Activated CD8-positive, alpha-beta memory T cell treated with anti-CD3 and anti-CD28 coated beads, Interleukin-2, amount 50 U/mL, for 48 hours (primary cell): ENCODE measurements at regions not wholly inside any gene's neighbourhood (a gene's known extent, or its start where the extent isn't known, plus 50 kb on each side); places are given as distances from the start of the nearest gene placed in this dataset.

Experiments
- DNase-seq: peaks from one replicate; pipeline ENCODE4 v3.0.0-alpha.2; 2020

GRCh38 chr11:115774756-115775155 is 270.5 kb upstream of the CADM1 start:
- no peak for DNase-seq

GRCh38 chr11:115769891-115770290 is 265.7 kb upstream of the CADM1 start:
- DNase-seq = no peak

DNA sequence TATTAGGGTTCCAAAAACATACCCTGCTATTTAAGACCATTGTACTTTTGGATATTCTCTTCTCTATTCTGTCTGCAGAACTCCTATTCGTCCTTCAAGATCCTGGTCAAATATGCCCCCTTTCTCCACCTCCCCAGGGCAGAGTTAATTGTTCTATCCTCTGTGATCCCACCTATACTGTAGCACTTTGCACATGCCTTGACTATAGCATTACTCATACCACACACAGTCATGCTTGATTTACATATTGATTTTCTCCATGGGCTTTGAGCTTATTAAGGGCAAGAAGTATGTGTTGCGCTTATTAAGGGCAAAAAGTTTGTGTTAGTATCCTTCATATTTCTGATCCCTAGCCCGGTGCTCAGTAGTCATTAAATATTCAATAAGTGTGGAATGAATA is 263.7 kb upstream of the CADM1 start:
- DNase-seq = no peak

DNA sequence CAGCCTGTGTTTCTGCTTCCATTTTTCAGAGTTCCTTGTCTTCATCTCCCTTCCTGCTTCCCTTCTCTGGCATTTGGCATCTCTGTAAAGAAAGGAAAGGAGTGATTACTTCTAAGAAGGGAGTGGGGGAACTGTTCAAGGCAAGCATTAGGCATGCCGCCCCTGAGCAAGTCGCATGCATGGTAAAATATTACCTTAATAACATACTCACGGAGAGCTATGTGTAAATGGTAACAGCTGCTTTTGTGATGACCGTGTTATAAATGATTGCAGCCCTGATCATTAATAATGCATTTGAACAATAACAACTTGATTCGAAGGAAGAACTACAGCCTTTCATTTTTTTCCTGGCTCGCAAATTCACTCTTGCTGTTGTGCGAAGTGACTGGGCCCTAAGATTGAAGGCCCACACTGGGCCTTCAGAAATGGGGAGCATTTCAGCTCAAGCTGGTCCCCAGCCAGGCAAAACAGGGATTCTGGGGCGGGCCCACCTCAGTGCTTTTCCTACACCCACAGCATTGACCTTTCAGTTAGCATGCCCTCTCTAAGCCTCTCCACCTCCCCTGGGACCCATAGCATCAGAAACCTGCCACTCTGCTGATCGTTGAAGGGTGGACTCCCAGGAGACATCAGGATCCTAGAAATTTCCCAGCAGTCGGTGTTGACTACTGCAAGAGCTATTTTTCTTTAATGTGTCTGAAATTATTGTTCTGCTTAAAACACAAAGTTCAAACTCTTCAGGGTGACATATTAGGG is 263.0 kb upstream of the CADM1 start:
- DNase-seq = no peak

- DNase-seq = no peak
Observed at GRCh38 chr11:115766561-115766960, 262.3 kb upstream of the CADM1 start.

- DNase-seq = no peak
Observed at GRCh38 chr11:115765803-115766239, 261.6 kb upstream of the CADM1 start.

- DNase-seq = no peak
Observed at GRCh38 chr11:115764176-115764575, 260.0 kb upstream of the CADM1 start.

DNA sequence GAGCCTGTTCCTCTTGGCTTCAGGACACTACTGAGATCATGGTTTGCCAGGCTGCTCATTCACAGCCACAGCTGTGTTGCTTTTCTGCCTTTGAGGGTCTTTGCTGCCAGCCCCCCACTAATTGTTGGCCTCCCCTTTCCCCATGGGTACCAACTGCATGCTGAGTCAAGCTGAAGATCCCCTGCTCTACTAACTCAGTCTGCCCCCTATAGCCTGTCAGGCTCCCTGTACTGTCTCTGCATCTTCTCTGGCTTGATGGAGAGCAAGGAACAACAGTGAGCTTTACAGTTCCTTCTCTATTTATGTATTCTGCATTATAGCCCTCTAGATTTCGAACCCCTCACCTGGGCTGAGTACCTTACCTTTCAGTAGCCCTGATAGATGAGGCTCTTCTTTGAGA is 257.6 kb upstream of the CADM1 start:
- no peak for DNase-seq

- DNase-seq = no peak
Observed at GRCh38 chr11:115761348-115761747, 257.1 kb upstream of the CADM1 start.

- DNase-seq = no peak
Observed at GRCh38 chr11:115760461-115761320, 256.5 kb upstream of the CADM1 start.

DNA sequence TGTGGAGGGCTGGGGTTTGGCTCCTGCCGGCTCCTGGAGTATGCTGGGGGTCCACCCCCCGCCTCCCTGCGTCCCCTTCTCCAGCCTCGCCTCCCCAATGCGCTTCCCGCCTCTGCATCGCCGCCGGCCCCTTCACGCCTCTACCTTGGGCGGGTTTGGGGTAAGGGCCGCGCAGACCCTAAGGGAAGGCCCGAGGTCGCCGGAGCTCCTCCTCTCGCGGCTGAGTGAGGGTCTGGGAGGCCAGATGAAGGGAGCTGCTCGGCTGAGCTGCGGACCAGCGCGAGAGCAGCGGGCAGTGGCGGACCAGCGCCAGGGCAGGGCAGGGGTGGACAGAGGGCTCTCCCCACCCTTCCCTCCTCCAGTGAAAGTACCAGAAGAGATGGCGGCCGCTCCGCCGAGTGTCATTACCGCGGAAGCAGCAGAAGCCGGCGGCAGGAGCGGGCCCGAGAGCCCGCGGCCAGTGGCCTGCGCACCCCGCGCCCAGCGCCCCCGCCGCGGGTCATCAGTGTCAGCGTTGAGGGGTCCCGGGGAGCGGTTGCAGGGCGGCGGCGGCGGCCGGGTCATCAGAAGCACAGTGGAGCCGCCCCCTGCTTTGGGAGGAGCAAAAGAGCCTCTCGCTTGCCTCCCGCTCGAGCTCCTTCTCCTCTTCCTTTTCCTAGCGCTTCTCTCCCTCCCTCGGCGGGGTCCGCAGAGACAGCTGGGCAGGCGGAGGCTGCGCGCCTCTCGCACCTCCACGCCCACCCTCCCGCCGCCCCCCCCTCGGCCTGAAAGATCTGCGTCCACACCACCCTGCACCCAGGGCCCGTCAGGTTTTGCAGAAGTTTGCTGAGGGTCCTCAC is 255.6 kb upstream of the CADM1 start:
- DNase-seq = peak; percentile 48

DNA sequence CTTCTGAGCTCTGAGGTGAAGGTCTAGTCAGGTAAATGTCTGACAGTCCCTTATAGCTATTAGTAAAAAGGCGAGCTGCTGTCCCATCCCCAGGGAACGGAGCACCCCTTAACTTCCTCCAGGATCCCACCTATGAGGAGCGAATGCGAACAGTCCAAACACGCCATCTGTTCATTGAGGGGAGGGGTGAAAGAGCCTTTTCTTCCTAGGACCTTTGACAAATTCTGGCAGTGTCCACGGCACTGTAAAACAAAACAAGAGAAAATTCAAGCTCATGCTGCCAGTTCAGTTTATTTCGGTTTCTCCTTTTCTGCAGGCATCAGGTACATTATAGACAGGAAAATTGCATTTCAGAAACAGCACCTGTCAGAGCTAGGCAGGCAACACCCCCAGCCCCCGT is 253.8 kb upstream of the CADM1 start:
- no peak for DNase-seq

GRCh38 chr11:115751243-115752015 is 247.2 kb upstream of the CADM1 start:
- DNase-seq = no peak

DNA sequence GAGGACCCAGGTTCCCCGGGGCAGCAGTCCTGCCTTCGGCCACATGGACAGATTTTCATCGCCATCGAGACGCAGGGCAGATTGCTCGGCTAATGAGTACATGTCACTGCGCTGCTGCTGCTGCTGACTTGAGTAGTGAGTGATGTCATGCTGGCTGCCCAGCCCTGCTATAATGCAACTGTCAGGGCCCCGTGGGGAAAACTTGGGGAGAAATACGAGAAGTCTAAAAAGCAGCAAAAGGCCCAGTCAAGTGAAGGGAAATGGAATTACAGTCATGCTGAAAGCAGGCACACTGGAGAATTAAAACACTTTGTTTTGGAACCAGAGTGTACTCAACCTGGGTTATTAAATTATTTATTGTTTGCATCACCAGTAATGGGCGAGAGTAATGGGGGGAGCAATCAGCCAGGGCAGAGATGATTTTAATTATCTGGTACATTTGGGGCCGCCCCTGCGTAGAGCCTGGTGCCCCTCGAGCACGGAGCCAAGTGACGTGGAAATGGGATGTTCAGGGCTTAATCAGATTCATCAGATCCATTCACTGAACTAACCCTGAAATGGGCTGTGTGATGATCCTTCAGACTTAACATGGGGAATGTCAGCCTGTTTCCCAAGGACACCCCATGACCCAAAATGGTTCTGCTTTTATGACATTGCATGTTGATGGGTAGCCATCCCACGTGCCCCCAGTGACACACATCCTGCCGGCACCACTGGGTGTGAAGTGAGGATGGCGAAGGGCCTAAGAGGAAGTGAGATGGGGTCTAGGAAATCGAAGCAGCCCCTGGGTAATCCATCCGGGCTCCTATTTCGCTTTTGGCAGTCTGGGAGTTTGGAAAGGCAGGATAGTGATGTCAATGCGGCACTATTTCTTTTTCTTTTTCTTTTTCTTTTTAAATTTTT is 241.6 kb upstream of the CADM1 start:
- no peak for DNase-seq

- no peak for DNase-seq
Observed at GRCh38 chr11:115745066-115745465, 240.9 kb upstream of the CADM1 start.

- DNase-seq = no peak
Observed at GRCh38 chr11:115743719-115744118, 239.5 kb upstream of the CADM1 start.

- DNase-seq = no peak
Observed at GRCh38 chr11:115741376-115742107, 237.3 kb upstream of the CADM1 start.

DNA sequence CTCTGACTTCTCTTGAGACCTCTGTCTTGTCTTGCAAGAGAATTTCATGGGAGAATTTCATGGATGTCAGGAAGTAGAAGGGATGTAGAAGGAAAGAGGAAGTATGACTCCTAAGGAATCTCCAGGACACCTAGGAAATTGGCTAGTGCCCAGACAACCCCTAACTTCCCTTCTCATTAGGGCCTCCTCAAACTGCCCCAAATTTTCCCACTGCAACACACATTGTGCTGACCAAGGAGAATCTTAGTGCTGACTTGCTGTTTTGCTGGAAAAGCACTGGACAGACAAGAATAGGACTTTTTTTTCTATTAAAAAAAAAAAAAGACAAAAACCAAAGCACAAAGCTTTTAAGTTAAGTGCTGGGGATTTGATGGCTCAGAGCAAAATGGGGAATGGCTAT is 236.1 kb upstream of the CADM1 start:
- DNase-seq = no peak

- no peak for DNase-seq
Observed at GRCh38 chr11:115739878-115740277, 235.7 kb upstream of the CADM1 start.

DNA sequence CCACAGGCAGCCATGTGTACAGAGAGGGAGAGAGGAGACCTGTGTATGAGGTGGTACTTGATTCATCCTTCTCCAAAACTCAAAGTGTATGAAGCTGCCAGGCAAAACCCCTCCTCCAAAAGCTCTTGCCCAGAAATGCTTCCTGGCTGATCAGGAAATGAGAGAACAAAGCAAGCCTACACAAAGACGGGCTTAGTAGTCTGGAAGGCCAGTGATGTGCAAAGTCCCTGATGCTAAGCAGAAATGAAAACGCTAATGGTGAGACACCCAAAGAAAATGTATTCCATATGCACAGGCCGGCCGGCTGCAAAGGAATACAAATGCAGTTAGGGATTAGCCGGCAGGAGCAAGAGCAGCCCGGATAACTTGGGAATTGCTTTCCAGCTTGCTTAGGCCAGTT is 234.9 kb upstream of the CADM1 start:
- DNase-seq = no peak

GRCh38 chr11:115737875-115738274 is 233.7 kb upstream of the CADM1 start:
- no peak for DNase-seq
